NCI-H345 treated with DMSO at 0.1 percent for 48 hours (cell line): ENCODE measurements at regions not wholly inside any gene's neighbourhood (a gene's known extent, or its start where the extent isn't known, plus 50 kb on each side); places are given as distances from the start of the nearest gene placed in this dataset.

Experiments used
- DNase-seq: peaks from one replicate; lab custom pipeline; 2025; ENCODE audit not compliant: unreplicated experiment; lab: John Stamatoyannopoulos, UW

- DNase-seq = no peak
Measured at GRCh38 chr10:28250782-28251181, 52.1 kb downstream of the MPP7 start.

- no peak for DNase-seq
Measured at GRCh38 chr10:28250358-28250757, 52.5 kb downstream of the MPP7 start.

GRCh38 chr10:28249512-28249911 lies 53.4 kb downstream of the MPP7 start:
- no peak for DNase-seq

DNA sequence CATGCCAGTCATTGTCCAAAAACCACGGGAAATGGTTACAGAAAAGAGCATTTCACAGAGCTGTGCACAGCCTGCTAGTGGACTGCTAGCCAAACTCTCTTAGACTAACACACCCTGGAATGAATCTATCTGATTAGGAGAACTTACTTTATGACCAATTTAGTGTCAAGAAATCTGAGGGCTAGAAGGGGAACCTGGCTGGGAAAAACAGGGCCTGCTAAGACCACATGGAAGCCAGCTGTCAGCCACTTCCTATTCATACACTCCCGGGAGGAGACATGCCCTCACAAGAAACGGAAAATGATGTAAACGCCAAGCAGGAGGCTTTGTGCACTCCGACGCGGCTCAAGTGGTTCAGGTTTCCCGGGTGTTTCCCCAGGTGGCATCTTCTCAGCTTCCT lies 54.8 kb downstream of the MPP7 start:
- no peak for DNase-seq

DNA sequence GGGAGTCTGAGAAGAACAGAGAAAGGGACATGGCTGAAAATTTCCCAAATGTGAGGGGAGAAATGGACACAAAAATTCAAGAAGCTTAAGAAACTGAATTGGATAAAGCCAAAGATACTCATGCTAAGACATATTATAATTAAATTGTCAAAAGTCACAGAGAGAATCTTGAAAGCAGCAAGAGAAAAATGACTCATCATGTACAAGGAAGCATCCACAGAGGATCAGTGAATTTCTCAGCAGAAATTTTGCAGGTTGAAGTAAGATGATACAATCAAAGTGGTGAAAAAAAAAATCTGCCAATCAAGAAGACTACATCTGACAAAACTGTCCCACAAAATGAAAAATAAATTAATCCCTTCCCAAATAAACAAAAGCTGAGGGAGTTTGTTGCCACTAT lies 56.8 kb downstream of the MPP7 start:
- no peak for DNase-seq

- DNase-seq = no peak
Measured at GRCh38 chr10:28243923-28244322, 58.9 kb downstream of the MPP7 start.

DNA sequence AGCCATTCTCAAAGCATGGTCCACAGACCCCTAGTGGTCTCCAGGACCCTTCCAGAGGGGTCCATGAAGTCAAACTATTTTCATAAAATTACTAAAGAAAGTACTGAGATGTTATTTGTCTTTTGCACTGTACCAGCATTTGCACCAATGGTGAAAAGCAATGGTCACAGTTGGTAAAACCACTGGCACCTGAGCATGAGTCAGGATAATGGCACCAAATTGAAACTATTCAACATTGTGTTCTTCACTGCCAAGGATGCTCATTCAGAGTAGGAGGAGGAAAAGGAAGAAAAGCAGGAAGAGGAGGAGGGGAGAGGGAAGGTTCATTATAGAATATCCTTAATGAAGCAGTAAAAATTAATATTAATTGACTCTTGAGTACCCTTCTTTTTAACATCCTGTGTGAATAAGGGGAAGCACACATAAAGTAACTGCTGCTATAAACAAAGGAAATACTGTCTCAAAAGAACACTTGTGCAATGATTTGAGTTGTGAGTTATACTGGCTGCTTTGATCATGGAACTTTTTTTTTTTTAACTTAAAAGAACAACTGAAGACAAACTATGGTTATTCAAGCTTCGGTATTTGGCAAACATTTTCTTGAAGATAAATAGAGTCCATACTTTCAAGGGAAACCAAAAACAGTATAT lies 60.2 kb downstream of the MPP7 start:
- DNase-seq = no peak

GRCh38 chr10:28241741-28242399 lies 61.0 kb downstream of the MPP7 start:
- no peak for DNase-seq

- DNase-seq = no peak
Measured at GRCh38 chr10:28240400-28240799, 62.5 kb downstream of the MPP7 start.

DNA sequence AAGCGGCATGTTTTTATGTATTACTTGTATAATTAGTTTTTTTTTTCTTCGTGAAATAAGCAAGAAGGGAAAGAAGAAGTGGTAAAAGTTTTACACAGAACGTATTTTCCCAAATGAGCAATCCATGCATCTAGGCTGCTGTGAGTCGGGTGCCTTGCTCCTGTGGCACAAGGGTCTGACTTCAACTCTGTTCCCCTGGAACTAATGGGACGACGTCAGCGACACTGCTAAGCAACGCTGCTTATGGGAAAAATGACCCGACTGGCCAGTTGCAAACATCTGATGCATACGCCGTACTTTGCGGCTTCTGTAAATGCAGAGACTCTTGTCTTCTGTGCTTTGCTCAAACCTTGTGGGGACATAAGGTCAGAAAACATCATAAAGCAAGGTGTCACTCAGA lies 66.3 kb downstream of the MPP7 start:
- DNase-seq = no peak

DNA sequence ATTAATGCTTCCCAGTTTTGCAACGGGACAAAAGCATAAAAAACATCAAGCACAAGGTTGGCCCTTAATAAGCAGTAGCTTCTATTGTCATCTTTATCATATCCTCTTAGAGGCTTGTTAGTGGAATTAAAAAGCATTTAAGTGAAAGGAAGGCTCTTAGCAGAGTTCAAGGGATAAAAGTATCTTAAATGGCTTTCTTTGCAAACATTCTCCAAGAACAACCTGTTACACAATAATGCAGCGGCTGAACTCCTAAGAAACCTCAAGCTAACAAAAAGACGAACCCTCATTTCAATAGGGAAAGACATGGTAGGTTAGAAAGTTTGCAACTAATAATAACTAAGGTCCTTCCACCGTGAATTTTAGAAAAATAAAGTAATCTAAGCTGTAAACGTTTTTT lies 82.1 kb downstream of the MPP7 start:
- DNase-seq = no peak

DNA sequence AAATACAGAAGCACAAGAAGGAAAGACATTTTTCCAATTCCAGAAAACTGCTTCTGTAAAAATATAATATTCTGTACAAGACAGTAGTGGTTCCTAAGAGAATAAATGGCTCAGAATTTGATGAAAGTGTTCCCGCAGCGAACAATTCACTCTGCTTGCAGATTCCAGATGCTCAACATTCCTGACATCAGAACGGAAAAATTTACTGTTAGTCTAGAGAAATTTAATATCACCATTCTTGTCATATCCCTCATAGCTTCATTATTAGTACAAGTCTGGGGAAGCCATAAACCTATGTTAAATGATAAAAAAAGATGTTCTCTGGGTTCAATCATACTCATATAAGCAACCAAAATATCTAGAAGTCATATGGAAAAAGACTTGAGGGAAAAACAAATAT lies 83.6 kb downstream of the MPP7 start:
- no peak for DNase-seq

- no peak for DNase-seq
Measured at GRCh38 chr10:28217848-28218247, 85.0 kb downstream of the MPP7 start.

GRCh38 chr10:28215930-28216329 lies 86.9 kb downstream of the MPP7 start:
- no peak for DNase-seq

GRCh38 chr10:28214219-28214618 lies 88.6 kb downstream of the MPP7 start:
- no peak for DNase-seq

GRCh38 chr10:28211759-28212158 lies 91.1 kb downstream of the MPP7 start:
- no peak for DNase-seq

DNA sequence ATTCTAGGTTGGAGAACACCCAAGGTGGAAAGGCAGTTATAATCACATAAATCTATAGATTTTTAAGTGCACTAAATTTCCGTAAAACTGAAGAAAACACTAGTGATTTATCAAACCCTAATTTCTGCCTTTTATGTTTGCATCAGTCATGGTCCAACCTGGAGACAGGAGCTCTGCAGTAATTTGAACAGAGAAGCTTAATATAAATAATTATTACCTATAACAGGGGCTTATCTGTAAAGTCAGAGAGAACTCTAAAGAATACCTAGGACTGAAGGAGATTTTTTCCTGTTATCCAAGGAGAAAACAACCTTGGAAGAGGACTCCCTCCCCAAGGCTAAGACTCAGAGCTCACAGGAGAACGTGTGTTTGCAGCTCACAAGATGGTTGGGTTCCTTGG lies 95.1 kb downstream of the MPP7 start:
- DNase-seq = no peak

DNA sequence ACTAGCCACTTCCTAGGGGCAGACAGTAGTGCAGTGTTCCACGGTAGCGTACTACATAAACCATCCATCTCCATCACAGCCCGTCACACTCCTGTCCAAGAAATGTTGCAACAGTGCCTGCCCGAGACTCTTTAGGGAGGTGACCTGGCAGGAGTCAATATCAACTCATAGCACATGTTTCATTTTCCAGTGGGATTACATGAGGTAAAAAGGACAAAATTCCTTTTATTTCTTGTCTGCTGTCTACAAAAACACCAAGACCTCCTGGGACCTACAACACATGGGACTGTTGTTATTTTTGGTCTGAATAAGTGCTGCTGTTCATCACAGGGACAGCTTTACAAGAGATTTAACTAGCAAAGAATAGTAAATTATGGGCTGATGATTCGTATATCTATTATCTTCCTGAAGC lies 99.9 kb downstream of the MPP7 start:
- DNase-seq = no peak

GRCh38 chr10:28201410-28202400 lies 101.2 kb downstream of the MPP7 start:
- no peak for DNase-seq

DNA sequence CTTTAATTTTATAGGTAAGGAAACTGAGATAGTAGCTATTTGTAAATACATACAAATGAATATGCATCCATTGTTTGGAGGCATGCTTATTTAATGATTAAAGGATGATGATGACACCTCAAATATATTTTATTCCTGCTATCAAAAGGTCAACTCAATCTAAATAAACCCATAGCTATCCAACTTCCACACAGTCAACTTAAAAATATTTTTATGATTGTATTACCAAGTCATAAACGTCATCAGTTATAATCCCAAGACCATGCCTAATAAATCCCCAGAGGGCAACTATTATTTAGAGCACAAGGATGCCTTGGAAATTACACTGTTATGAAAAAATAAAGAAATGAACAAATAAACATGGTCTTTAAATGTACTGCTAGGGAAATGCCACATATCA lies 102.1 kb downstream of the MPP7 start:
- DNase-seq = no peak

DNA sequence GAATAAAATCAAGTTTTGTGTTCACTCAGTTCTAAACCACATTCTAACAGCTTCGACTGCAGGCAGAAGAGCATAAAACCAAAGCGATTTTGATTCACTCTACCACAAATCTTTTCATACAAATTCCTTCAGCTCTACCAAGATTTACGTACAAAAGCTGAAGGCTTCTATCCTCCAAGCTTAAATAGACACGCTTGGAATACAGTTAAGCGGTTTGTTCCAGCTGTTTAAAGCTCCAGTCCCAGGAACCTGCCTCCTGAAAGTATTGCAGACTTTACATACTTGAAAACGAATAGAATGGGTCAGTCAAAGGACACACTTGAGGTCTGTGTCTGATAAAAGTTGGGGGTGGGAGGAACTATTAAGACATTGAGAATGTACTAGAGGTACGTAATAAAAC lies 102.9 kb downstream of the MPP7 start:
- no peak for DNase-seq

- no peak for DNase-seq
Measured at GRCh38 chr10:28190196-28190595, 112.7 kb downstream of the MPP7 start.
